Activated B cell treated with CpG ODN at 0.5 μM for 24 hours (primary cell): ENCODE measurements at regions not wholly inside any gene's neighbourhood (a gene's known extent, or its start where the extent isn't known, plus 50 kb on each side); places are given as distances from the start of the nearest gene placed in this dataset.

Source experiments
- ATAC-seq: fragments of 200-7000 bp; cut with Tn5 transposase; one replicate; pipeline ENCODE4 v1.10.0; 2021; ENCODE audit warnings: low read depth, mild to moderate bottlenecking, moderate library complexity
- CTCF ChIA-PET: fragments of 350-600 bp; sonication (Branson Sonifier 250); formaldehyde crosslinking; loops from one replicate; lab custom pipeline; 2021; ENCODE audit warnings: antibody characterized with exemption; lab: Charles Lee
- POLR2A ChIA-PET: fragments of 350-600 bp; sonication (Branson Sonifier 250); formaldehyde crosslinking; loops from one replicate; lab custom pipeline; 2021; ENCODE audit warnings: antibody characterized with exemption; lab: Charles Lee
- DNase-seq: peaks from one replicate; pipeline ENCODE4 v3.0.0; 2022
- H3K27ac Mint-ChIP-seq: one replicate; pipeline ENCODE4 v1.8.0; 2020; ENCODE audit warnings: mixed read lengths
- H3K27me3 Mint-ChIP-seq: one replicate; pipeline ENCODE4 v1.8.0; 2021; ENCODE audit warnings: mixed read lengths
- H3K36me3 Mint-ChIP-seq: one replicate; pipeline ENCODE4 v1.8.0; 2021; ENCODE audit warnings: low read depth, mixed read lengths
- H3K4me1 Mint-ChIP-seq: one replicate; pipeline ENCODE4 v1.8.0; 2021; ENCODE audit warnings: mixed read lengths
- H3K4me3 Mint-ChIP-seq: one replicate; pipeline ENCODE4 v1.8.0; 2020; ENCODE audit warnings: mild to moderate bottlenecking, mixed read lengths
- H3K9me3 Mint-ChIP-seq: one replicate; pipeline ENCODE4 v1.8.0; 2020; ENCODE audit warnings: mixed read lengths
- intact Hi-C: fragments of 100-400 bp; cut with micrococcal nuclease; formaldehyde crosslinking; loops from one replicate; pipeline ENCODE4 v1.15.1; 2024
- TF ChIP-seq, protein P1 (sequence below): fragments of 200-600 bp; IDR thresholded peaks from one replicate; pipeline ENCODE4 v1.8.0; 2022; ENCODE audit warnings: antibody characterized with exemption, mild to moderate bottlenecking

DNA sequence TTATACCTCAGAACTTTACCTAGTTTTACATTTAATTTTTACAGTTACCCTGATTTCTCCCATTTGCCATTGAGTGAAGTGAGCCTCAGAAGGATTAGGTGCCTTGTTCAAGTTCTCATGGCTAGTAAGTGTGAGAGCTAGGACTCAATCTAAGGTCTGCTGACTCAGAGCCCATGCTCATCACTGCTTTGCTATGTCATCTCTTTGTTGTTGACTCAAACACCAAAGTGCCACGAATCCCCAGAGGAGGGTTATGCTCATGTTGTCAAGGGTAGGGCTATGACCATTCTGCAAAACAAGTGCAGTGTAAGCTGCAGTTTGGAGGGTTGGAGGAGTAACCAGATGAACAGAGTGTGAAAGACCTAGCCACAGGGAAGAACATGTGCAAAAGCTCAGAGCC is 185.4 kb upstream of the SKOR2 start:
- POLR2A ChIA-PET: no interaction called here
- H3K36me3 Mint-ChIP-seq: no peaks in the 10 kb centered on the region
- intact Hi-C loops: no loop called here
- no peak overlapping the region for H3K4me3 Mint-ChIP-seq
- no peaks in the 10 kb centered on the region for H3K9me3 Mint-ChIP-seq
- H3K27ac Mint-ChIP-seq: no peak overlapping the region
- no peak for ATAC-seq
- H3K4me1 Mint-ChIP-seq: no peaks in the 10 kb centered on the region
- CTCF ChIA-PET: no interaction called here
- TF ChIP-seq, protein P1, sequence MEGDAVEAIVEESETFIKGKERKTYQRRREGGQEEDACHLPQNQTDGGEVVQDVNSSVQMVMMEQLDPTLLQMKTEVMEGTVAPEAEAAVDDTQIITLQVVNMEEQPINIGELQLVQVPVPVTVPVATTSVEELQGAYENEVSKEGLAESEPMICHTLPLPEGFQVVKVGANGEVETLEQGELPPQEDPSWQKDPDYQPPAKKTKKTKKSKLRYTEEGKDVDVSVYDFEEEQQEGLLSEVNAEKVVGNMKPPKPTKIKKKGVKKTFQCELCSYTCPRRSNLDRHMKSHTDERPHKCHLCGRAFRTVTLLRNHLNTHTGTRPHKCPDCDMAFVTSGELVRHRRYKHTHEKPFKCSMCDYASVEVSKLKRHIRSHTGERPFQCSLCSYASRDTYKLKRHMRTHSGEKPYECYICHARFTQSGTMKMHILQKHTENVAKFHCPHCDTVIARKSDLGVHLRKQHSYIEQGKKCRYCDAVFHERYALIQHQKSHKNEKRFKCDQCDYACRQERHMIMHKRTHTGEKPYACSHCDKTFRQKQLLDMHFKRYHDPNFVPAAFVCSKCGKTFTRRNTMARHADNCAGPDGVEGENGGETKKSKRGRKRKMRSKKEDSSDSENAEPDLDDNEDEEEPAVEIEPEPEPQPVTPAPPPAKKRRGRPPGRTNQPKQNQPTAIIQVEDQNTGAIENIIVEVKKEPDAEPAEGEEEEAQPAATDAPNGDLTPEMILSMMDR: no peak
- no peak for DNase-seq
- H3K27me3 Mint-ChIP-seq: peaks cover 17% of the 10 kb centered on the region

DNA sequence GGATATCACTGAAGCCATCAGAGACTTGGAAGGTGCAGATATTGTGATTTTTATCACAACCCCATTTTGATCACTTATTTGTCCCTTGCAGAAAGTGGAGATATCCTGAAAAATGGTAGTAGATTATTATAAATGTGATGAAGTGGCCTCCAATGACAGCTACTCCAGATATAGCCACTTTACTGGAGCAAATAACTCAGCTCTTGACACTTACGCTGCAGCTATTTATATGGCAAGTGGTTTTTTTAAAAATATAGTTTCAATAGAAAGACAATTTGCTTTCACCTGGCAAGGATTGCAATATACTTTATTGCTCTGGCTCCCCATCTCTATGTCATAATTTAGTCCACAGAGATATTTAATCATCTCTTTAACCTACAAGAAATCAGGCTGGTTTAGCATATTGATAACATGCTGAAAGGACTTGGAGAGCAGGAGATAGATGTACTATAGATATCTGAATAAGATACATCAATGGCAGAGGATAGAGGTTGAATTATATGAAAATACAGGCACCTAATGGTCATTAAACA is 182.8 kb upstream of the SKOR2 start:
- H3K36me3 Mint-ChIP-seq: no peaks in the 10 kb centered on the region
- H3K27ac Mint-ChIP-seq: no peak overlapping the region
- no peaks in the 10 kb centered on the region for H3K9me3 Mint-ChIP-seq
- POLR2A ChIA-PET: no interaction called here
- peaks cover 13% of the 10 kb centered on the region for H3K27me3 Mint-ChIP-seq
- no peaks in the 10 kb centered on the region for H3K4me1 Mint-ChIP-seq
- DNase-seq (no peak), ATAC-seq (no peak)
- TF ChIP-seq, protein P1: no peak
- H3K4me3 Mint-ChIP-seq: no peak overlapping the region
- CTCF ChIA-PET: no interaction called here
- intact Hi-C loops: no loop called here

DNA sequence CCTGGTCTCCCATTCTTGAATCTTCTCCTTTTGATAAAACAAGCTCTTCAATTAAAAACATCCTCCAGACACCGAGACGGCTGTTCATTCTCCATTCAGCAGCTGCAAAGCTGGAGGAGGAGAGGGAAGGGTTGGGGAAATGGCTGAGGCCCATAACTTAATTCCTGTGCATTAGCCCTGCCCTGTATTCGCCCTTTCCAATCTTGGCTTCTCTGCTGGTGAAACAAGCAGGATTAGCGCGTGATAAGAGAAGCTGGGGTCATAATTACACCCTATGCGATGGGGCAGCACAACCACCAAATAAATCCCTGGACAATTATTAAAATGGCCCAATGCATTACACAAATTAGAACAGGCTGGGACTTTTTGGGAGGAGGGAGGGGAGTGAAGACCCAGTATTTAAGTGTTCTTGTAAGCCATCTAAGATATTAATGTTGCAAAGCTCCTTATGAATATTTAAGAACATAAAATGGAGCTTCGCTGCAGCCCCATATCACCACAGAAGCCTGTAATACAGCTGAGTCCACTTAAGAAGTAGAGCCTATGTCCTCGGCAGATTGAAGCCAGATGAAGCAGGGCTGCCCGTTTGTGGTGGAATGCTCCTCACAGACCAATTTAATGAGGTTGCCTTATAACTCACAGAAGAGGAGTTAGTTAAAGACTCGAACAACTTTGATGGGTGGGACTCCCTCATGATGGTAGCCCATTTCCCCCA is 176.6 kb upstream of the SKOR2 start:
- CTCF ChIA-PET: no interaction called here
- DNase-seq (no peak), ATAC-seq (no peak)
- Mint-ChIP-seq H3K27ac (no peak overlapping the region), H3K4me1 (no peaks in the 10 kb centered on the region), H3K4me3 (no peak overlapping the region), H3K36me3 (no peaks in the 10 kb centered on the region), H3K27me3 (no peaks in the 10 kb centered on the region), H3K9me3 (no peaks in the 10 kb centered on the region)
- TF ChIP-seq, protein P1: no peak
- intact Hi-C loops: no loop called here
- POLR2A ChIA-PET: no interaction called here

DNA sequence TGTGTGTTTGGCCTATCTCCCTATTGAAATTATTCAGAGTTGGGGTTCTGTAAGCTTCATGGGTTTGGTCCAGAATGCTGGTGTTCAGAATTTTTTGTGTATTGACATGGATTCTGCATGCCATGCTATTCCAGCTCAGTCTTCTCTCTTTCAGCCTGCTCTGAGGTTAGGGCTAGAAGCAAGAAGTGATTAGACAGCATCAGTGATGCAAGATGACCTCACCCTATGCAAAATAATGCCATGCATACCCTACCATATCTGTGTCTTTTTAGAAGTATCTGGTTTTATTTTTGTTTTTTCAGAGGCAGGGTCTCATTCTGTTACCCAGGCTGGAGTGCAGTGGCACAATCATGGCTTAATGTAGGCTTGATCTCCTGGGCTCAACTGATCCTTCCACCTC is 175.6 kb upstream of the SKOR2 start:
- POLR2A ChIA-PET: no interaction called here
- DNase-seq (no peak), ATAC-seq (no peak)
- TF ChIP-seq, protein P1: no peak
- H3K4me1 Mint-ChIP-seq: no peaks in the 10 kb centered on the region
- H3K27me3 Mint-ChIP-seq: no peaks in the 10 kb centered on the region
- no peaks in the 10 kb centered on the region for H3K36me3 Mint-ChIP-seq
- intact Hi-C loops: no loop called here
- CTCF ChIA-PET: no interaction called here
- H3K27ac Mint-ChIP-seq: no peak overlapping the region
- no peaks in the 10 kb centered on the region for H3K9me3 Mint-ChIP-seq
- H3K4me3 Mint-ChIP-seq: no peak overlapping the region

DNA sequence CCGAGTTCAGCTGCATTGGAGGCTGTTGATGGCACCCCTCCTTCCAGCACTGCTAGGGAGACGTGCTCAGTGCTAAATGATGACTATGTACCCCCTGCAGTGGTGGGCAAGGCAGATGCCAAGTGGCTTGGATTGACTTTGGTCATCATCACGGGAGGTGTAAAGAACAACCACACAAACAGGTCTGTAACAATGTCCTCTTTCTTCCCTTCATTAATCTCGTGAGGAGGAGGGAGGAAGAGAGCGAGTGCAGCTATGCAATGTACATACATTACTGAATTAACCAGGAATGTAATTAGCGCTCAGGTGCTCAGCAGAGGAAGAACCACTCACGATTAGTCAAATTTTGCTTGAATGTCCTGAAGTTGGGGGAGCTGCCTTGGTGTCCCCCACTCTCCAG is 173.9 kb upstream of the SKOR2 start:
- Mint-ChIP-seq H3K36me3 (no peaks in the 10 kb centered on the region), H3K4me1 (peaks cover 2% of the 10 kb centered on the region), H3K27me3 (no peaks in the 10 kb centered on the region), H3K27ac (no peak overlapping the region), H3K9me3 (no peaks in the 10 kb centered on the region), H3K4me3 (no peak overlapping the region)
- TF ChIP-seq, protein P1: no peak
- ChIA-PET POLR2A (no interaction called here), CTCF (no interaction called here)
- ATAC-seq (no peak), DNase-seq (no peak)
- intact Hi-C loops: no loop called here
